Hepatocyte (in vitro differentiated cells): ENCODE measurements at regions not wholly inside any gene's neighbourhood (a gene's known extent, or its start where the extent isn't known, plus 50 kb on each side); places are given as distances from the start of the nearest gene placed in this dataset.

Experiments
- DNase-seq: peaks from one replicate; pipeline ENCODE4 v3.0.0-alpha.2; 2016; ENCODE audit warnings: low spot score
- H2AFZ ChIP-seq: fragments of 200-600 bp; sonication (generic); 2 replicates; pipeline ENCODE4 v1.6.0; 2016; ENCODE audit warnings: antibody characterized with exemption, mild to moderate bottlenecking
- H3K27ac ChIP-seq: fragments of 200-600 bp; sonication (generic); 2 replicates; pipeline ENCODE4 v1.5.1; 2016; ENCODE audit warnings: mild to moderate bottlenecking
- H3K27me3 ChIP-seq: fragments of 200-600 bp; sonication (generic); 2 replicates; pipeline ENCODE4 v1.6.1; 2016
- H3K36me3 ChIP-seq: fragments of 200-600 bp; sonication (generic); replicated peaks from 2 replicates; pipeline ENCODE4 v1.5.1; 2016; ENCODE audit warnings: low read depth; ENCODE audit not compliant: insufficient read depth
- H3K4me1 ChIP-seq: fragments of 200-600 bp; sonication (generic); 2 replicates; pipeline ENCODE4 v1.5.1; 2016; ENCODE audit warnings: mild to moderate bottlenecking, moderate library complexity; ENCODE audit not compliant: insufficient read depth
- H3K4me2 ChIP-seq: fragments of 200-600 bp; sonication (generic); 2 replicates; pipeline ENCODE4 v1.6.0; 2016
- H3K4me3 ChIP-seq: fragments of 200-600 bp; sonication (generic); 2 replicates; pipeline ENCODE4 v1.5.1; 2016; ENCODE audit warnings: mild to moderate bottlenecking
- H3K79me2 ChIP-seq: fragments of 200-600 bp; sonication (generic); 2 replicates; pipeline ENCODE4 v1.6.0; 2017; ENCODE audit warnings: mild to moderate bottlenecking
- H3K9me2 ChIP-seq: fragments of 200-600 bp; sonication (generic); replicated peaks from 2 replicates; pipeline ENCODE4 v1.6.0; 2017; ENCODE audit warnings: mild to moderate bottlenecking; ENCODE audit not compliant: insufficient read depth
- H3K9me3 ChIP-seq: fragments of 200-600 bp; sonication (generic); 2 replicates; pipeline ENCODE4 v1.5.1; 2016; ENCODE audit warnings: low read depth, mild to moderate bottlenecking
- H4K20me1 ChIP-seq: fragments of 200-600 bp; sonication (generic); 2 replicates; pipeline ENCODE4 v1.6.0; 2016; ENCODE audit warnings: mild to moderate bottlenecking; ENCODE audit not compliant: insufficient read depth, poor library complexity, severe bottlenecking
- CTCF ChIP-seq: fragments of 200-600 bp; sonication (generic); IDR thresholded peaks from 2 replicates; pipeline ENCODE4 v1.5.1; 2016; ENCODE audit warnings: antibody characterized with exemption, mild to moderate bottlenecking; ENCODE audit not compliant: poor library complexity
- EZH2 ChIP-seq: fragments of 200-600 bp; sonication (generic); IDR thresholded peaks from 2 replicates; pipeline ENCODE4 v1.6.1; 2016; ENCODE audit warnings: antibody characterized with exemption, mild to moderate bottlenecking, borderline replicate concordance
- EZH2phosphoT487 ChIP-seq: fragments of 200-600 bp; sonication (generic); IDR thresholded peaks from one replicate; pipeline ENCODE4 v1.6.1; 2018; ENCODE audit warnings: antibody characterized with exemption, mild to moderate bottlenecking, low read depth, moderate library complexity; ENCODE audit not compliant: unreplicated experiment, severe bottlenecking
- WGBS: methylation state at CpG from one replicate; pipeline ENCODE4 v1.1.6; 2016; ENCODE audit warnings: low lambda C conversion rate; ENCODE audit errors: missing lambda C conversion rate; 5-methylcytosine and 5-hydroxymethylcytosine counted together

- no peaks in the 10 kb centered on the region for H3K9me2 ChIP-seq
- no peak for DNase-seq
- H3K27me3 ChIP-seq, result no peaks in the 10 kb centered on the region
- no peaks in the 10 kb centered on the region for H3K9me3 ChIP-seq
- no peak for TF ChIP-seq EZH2phosphoT487
- no peak for TF ChIP-seq EZH2
- TF ChIP-seq CTCF, result no peak
- H3K4me1 ChIP-seq, result no peaks in the 10 kb centered on the region
- no peaks in the 10 kb centered on the region for H3K79me2 ChIP-seq
- no peak overlapping the region for H3K27ac ChIP-seq
- H3K4me3 ChIP-seq, result no peak overlapping the region
- WGBS, result 93% methylated on average over 4 of the region's 4 CpGs
- no peaks in the 10 kb centered on the region for H3K36me3 ChIP-seq
- no peaks in the 10 kb centered on the region for H4K20me1 ChIP-seq
- no peak overlapping the region for H2AFZ ChIP-seq
- no peak overlapping the region for H3K4me2 ChIP-seq
Observed at GRCh38 chr18:55886886-55887285, 298.9 kb upstream of the TCF4 start.

- no peaks in the 10 kb centered on the region for H3K4me1 ChIP-seq
- no peak overlapping the region for H3K4me3 ChIP-seq
- no peak for DNase-seq
- TF ChIP-seq EZH2 (no peak), EZH2phosphoT487 (no peak)
- WGBS, result 73% methylated on average over 2 of the region's 2 CpGs
- H3K27me3 ChIP-seq, result no peaks in the 10 kb centered on the region
- no peaks in the 10 kb centered on the region for H4K20me1 ChIP-seq
- H3K36me3 ChIP-seq, result no peaks in the 10 kb centered on the region
- H3K27ac ChIP-seq, result no peak overlapping the region
- H3K9me3 ChIP-seq, result no peaks in the 10 kb centered on the region
- H3K79me2 ChIP-seq, result no peaks in the 10 kb centered on the region
- H3K9me2 ChIP-seq, result no peaks in the 10 kb centered on the region
- no peak overlapping the region for H2AFZ ChIP-seq
- no peak overlapping the region for H3K4me2 ChIP-seq
Observed at GRCh38 chr18:55884498-55884897, 296.5 kb upstream of the TCF4 start.

- no peak for DNase-seq
- no peaks in the 10 kb centered on the region for H4K20me1 ChIP-seq
- H3K4me3 ChIP-seq, result no peak overlapping the region
- H2AFZ ChIP-seq, result no peak overlapping the region
- no peaks in the 10 kb centered on the region for H3K36me3 ChIP-seq
- no peaks in the 10 kb centered on the region for H3K79me2 ChIP-seq
- TF ChIP-seq EZH2 (no peak), EZH2phosphoT487 (no peak), CTCF (no peak)
- H3K9me3 ChIP-seq, result no peaks in the 10 kb centered on the region
- no peaks in the 10 kb centered on the region for H3K27me3 ChIP-seq
- no peaks in the 10 kb centered on the region for H3K9me2 ChIP-seq
- 94% methylated on average over 8 of the region's 8 CpGs for WGBS
- no peak overlapping the region for H3K4me2 ChIP-seq
- H3K27ac ChIP-seq, result no peak overlapping the region
- no peaks in the 10 kb centered on the region for H3K4me1 ChIP-seq
Observed at GRCh38 chr18:55880617-55881016, 292.6 kb upstream of the TCF4 start.

GRCh38 chr18:55879331-55879730 lies 291.3 kb upstream of the TCF4 start:
- H3K4me3 ChIP-seq, result no peak overlapping the region
- peaks cover 7% of the 10 kb centered on the region for H3K4me1 ChIP-seq
- H3K79me2 ChIP-seq, result no peaks in the 10 kb centered on the region
- H2AFZ ChIP-seq, result no peak overlapping the region
- H3K9me3 ChIP-seq, result no peaks in the 10 kb centered on the region
- H3K27ac ChIP-seq, result no peak overlapping the region
- H3K36me3 ChIP-seq, result no peaks in the 10 kb centered on the region
- H3K27me3 ChIP-seq, result no peaks in the 10 kb centered on the region
- H4K20me1 ChIP-seq, result no peaks in the 10 kb centered on the region
- WGBS, result 58% methylated on average over 2 of the region's 2 CpGs
- TF ChIP-seq EZH2 (no peak), EZH2phosphoT487 (no peak)
- H3K4me2 ChIP-seq, result no peak overlapping the region
- no peaks in the 10 kb centered on the region for H3K9me2 ChIP-seq
- no peak for DNase-seq
